GM18951 (cell line): ENCODE measurements at regions not wholly inside any gene's neighbourhood (a gene's known extent, or its start where the extent isn't known, plus 50 kb on each side); places are given as distances from the start of the nearest gene placed in this dataset.
"Not testable (repeated sequence)": the region's sequence is repeated elsewhere in the genome, so short reads cannot be mapped to it uniquely, and the experiment has no call there.

Experiments
- POLR2A ChIP-seq: IDR thresholded peaks from 4 replicates; pipeline ENCODE4 v1.6.1; 2011; ENCODE audit warnings: mild to moderate bottlenecking; ENCODE audit not compliant: insufficient read length, insufficient read depth; ENCODE audit errors: extremely low read depth
- in situ Hi-C: fragments of 300-500 bp; cut with MboI; formaldehyde crosslinking; loops from one replicate; pipeline ENCODE4 v1.12.0; 2022; ENCODE audit warnings: low sequenced_read_pairs, mixed read lengths, inconsistent platforms; ENCODE audit not compliant: unreplicated experiment

GRCh38 chr11:23471878-23472277 is 611.6 kb upstream of the CCDC179 start:
- TF ChIP-seq POLR2A: no peak
- in situ Hi-C loops: no loop called here

- in situ Hi-C loops: no loop called here
- no peak for TF ChIP-seq POLR2A
Observed at GRCh38 chr11:23473782-23474181, 613.5 kb upstream of the CCDC179 start.

GRCh38 chr11:23480736-23481135 is 620.5 kb upstream of the CCDC179 start:
- in situ Hi-C loops: no loop called here

GRCh38 chr11:23484146-23484545 is 623.9 kb upstream of the CCDC179 start:
- in situ Hi-C loops: not testable (repeated sequence)

More at GRCh38 chr11:23480736-23481135, 620.5 kb upstream of the CCDC179 start:
- TF ChIP-seq POLR2A: no peak

- in situ Hi-C loops: not testable (repeated sequence)
Observed at GRCh38 chr11:23484618-23485017, 624.3 kb upstream of the CCDC179 start.

- no peak for TF ChIP-seq POLR2A
- in situ Hi-C loops: no loop called here
Observed at GRCh38 chr11:23490557-23491235, 630.4 kb upstream of the CCDC179 start.

GRCh38 chr11:23494981-23495380 is 634.7 kb upstream of the CCDC179 start:
- TF ChIP-seq POLR2A: no peak
- in situ Hi-C loops: no loop called here

- no peak for TF ChIP-seq POLR2A
- in situ Hi-C loops: no loop called here
Observed at GRCh38 chr11:23496340-23496739, 636.1 kb upstream of the CCDC179 start.

GRCh38 chr11:23497040-23497439 is 636.8 kb upstream of the CCDC179 start:
- in situ Hi-C loops: no loop called here

GRCh38 chr11:23502389-23502788 is 642.1 kb upstream of the CCDC179 start:
- in situ Hi-C loops: loop anchor here (25.0 kb wide), 1 partner anchor 615 kb away; no protein-coding TSS in a partner anchor
- TF ChIP-seq POLR2A: no peak

More at GRCh38 chr11:23497040-23497439, 636.8 kb upstream of the CCDC179 start:
- TF ChIP-seq POLR2A: no peak

- TF ChIP-seq POLR2A: no peak
- in situ Hi-C loops: loop anchor here (25.0 kb wide), 1 partner anchor 616 kb away; no protein-coding TSS in a partner anchor
Observed at GRCh38 chr11:23502826-23503225, 642.6 kb upstream of the CCDC179 start.

- in situ Hi-C loops: loop anchor here (25.0 kb wide), 1 partner anchor 622 kb away; no protein-coding TSS in a partner anchor
- TF ChIP-seq POLR2A: no peak
Observed at GRCh38 chr11:23509023-23509422, 648.7 kb upstream of the CCDC179 start.

GRCh38 chr11:23509821-23510220 is 649.5 kb upstream of the CCDC179 start:
- in situ Hi-C loops: loop anchor here (25.0 kb wide), 1 partner anchor 623 kb away; no protein-coding TSS in a partner anchor
- no peak for TF ChIP-seq POLR2A

GRCh38 chr11:23519194-23519593 is 658.9 kb upstream of the CCDC179 start:
- in situ Hi-C loops: loop anchor here (25.0 kb wide), 1 partner anchor 632 kb away; no protein-coding TSS in a partner anchor
- no peak for TF ChIP-seq POLR2A
